KG1 (cell line): ENCODE measurements at regions not wholly inside any gene's neighbourhood (a gene's known extent, or its start where the extent isn't known, plus 50 kb on each side); places are given as distances from the start of the nearest gene placed in this dataset.

ENCODE experiments used
- DNase-seq: peaks from one replicate; lab custom pipeline; 2025; lab: John Stamatoyannopoulos, UW

- no peak for DNase-seq
These were observed 712.8 kb downstream of the CDH8 start for GRCh38 chr16:61323456-61323855.

- no peak for DNase-seq
These were observed 715.4 kb downstream of the CDH8 start for GRCh38 chr16:61320791-61321190.

DNA sequence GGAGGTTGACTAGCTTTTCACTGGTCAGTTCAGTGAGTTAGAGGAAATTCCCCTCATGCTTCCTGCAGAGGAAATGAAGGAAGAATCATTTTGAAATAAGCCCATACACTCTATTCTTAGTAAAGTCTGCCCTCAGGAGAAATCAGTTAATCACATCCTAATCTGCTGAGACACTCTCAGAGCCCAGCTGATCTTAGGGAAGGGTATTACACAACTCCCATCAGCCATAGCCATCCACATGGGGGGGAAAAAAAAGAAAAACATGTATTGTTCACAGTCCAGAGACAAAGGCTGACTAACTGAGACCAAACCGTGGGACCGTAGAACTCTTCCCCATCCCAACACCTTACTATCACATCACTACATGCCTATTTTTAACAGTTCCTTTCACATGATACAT lies 722.3 kb downstream of the CDH8 start:
- DNase-seq, result no peak

DNA sequence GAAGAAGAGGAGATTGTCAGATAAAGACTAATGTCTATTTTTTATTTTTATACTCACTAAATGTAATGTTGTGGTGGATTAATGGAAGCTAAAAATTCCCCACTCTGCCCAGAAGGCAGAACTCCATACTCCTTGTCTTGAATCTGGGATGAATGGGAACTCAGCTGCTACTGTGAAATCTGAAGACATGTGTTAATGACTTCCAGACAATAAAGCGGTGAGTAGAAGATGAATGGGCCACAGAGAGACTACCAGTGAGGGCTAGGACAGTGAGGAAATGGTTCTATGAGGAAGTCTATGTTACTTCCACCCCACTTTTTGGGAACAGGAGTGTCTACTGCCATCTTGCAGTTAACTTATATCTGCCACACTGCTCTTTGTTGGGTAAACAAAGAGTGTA lies 726.9 kb downstream of the CDH8 start:
- DNase-seq, result no peak

DNA sequence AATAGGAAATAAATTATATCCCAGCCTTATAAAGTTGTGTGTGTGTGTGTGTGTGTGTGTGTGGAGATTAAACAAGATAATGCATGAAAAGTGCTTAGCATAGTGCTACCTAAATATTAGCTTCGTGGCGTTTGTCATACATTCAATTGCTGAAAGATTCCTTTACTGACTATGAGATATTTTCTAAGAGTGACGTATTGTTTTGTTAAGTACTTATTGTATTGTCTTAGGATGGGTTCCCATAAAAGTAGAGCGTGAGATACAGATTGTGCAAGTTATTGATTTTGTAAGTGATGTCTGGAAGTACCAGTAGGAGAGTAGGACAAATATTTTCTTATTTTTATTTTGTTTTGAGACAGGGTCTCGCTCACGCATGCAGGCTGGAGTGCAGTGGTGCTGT lies 730.0 kb downstream of the CDH8 start:
- DNase-seq, result no peak

DNA sequence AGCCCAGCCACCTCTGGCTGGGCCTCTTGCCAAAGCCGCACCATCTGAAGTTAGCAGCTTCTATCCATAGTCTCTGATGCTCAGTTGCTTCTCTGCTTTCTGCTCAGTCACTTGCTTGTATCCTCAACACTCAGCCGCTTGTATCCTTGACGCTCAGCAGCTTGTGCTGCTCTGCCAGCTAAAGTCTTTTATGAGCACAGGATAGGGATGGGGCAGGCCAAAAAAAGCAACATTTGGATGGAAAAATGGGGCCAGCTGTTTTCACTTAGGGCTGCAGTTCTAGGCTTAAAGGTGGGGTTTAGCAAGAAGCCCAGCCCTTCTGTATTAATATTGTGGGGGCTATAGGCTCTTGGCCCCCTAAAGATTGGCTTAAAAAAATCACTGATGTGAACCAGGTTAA lies 739.4 kb downstream of the CDH8 start:
- DNase-seq, result no peak

GRCh38 chr16:61296305-61296704 lies 739.9 kb downstream of the CDH8 start:
- DNase-seq, result no peak

GRCh38 chr16:61295311-61295710 lies 740.9 kb downstream of the CDH8 start:
- no peak for DNase-seq

GRCh38 chr16:61289141-61289540 lies 747.1 kb downstream of the CDH8 start:
- DNase-seq, result no peak

GRCh38 chr16:61277849-61278248 lies 758.4 kb downstream of the CDH8 start:
- no peak for DNase-seq

DNA sequence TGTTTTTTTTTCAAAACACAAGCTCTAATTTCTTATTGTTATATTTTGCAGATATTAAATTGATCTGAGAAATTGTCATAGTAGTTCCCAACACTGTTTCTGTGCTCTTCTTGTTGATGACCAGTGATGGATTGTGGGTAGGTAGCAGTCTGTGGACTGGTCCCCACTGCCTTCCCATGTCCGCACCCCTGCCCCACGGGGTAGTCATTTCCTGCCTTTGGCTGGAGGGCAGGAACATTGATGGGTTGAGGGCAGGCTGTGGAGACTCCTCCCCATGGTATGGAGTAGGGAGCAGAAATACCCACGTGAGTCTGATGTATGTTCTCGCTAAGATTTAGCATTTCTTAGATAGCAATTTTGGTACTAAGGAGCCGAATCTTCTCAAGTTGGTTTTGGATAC lies 762.0 kb downstream of the CDH8 start:
- DNase-seq, result no peak

- no peak for DNase-seq
These were observed 765.5 kb downstream of the CDH8 start for GRCh38 chr16:61270726-61271125.

DNA sequence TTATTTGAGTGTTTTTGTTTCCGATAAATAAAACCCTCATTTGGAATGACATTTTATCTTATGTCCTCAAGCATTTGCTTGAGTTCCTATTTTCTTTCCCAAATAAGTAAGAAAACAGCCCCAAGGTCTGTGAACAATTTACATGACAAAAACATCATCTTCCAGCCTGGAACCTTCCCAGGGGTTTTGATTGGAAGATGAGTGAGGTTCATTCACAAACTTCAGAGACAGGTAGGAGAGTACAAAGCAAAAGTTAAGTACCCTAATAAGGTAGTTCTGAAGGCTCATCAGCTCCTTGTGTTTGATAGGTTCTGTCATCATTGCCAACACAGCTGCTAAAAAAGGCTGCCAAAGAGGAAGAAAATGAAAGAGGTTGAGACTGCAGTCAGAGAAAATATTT lies 772.8 kb downstream of the CDH8 start:
- no peak for DNase-seq

DNA sequence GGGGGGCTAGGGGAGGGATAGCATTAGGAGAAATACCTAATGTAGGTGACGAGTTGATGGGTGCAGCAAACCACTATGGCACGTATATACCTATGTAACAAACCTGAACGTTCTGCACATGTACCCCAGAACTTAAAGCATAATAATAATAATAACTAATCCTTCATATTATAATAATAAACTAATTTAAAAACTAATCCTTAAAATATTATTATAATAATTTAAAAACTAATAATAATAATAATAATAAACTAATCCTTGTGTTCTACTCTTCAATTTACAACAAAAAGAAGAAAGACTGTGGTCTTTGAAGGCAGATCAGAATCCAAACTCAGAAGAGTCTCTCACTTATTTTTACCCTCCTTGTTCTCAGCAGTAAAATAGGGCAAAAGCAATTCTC lies 774.9 kb downstream of the CDH8 start:
- DNase-seq, result no peak

DNA sequence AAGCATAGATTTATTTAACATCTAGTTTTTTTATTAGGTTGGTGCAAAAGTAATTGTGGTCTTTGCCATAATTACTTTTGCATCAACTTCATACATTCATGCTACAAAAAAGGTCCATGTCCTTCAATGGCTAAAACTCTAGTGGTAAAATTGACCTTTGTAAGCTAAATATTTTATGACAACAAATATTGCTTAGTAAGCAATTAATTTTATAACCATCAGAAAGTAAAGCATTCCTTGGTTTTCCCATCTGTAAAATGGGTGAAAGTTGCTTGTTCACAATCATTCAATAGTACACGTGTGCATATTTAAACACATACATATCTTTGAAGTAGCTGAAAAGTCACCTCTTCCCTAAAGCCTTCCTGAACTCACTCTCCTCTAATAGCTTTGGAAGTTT lies 789.6 kb downstream of the CDH8 start:
- DNase-seq, result no peak

- no peak for DNase-seq
These were observed 792.3 kb downstream of the CDH8 start for GRCh38 chr16:61243954-61244353.

GRCh38 chr16:61237884-61238485 lies 798.3 kb downstream of the CDH8 start:
- no peak for DNase-seq

DNA sequence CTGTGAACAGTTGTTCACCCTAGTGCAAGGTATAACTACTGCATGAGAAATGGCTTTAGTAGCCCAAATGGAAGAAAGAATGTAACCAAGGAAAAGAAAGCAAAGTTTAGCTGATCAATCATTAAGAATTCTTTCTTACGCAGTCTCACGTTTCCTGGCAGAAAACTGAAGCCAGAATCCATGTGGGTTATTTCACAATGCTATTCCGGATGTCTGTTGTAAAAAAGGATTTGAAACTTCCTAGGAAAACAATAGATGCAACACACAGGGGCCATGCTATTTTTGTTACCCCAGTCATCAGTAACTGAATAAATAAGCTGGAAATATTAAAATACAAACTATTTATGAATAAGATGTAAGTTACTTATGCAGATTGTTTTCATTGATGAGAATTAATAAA lies 802.5 kb downstream of the CDH8 start:
- no peak for DNase-seq

DNA sequence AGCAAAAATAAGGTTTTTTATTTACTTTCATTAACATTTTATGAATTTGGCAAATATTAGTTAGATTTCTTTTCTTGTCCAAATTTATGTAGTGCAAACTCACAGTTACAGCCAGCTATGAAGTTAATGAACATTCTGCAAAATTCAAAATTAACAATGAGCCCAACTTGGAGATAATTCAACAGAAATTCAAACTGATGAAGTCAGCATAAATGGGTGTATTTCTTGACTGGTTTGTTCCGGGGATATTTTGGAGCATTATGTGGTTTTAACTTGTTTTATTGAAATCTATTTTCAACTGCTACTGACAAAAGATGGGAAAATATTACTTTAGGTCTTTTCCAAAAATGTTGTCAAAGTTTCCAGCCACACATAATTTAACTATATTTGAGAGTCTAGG lies 807.9 kb downstream of the CDH8 start:
- no peak for DNase-seq

GRCh38 chr16:61215605-61216004 lies 820.6 kb downstream of the CDH8 start:
- no peak for DNase-seq

- DNase-seq, result no peak
These were observed 821.5 kb downstream of the CDH8 start for GRCh38 chr16:61214780-61215179.

GRCh38 chr16:61210076-61210475 lies 826.2 kb downstream of the CDH8 start:
- DNase-seq, result no peak

- no peak for DNase-seq
These were observed 841.2 kb downstream of the CDH8 start for GRCh38 chr16:61195006-61195405.

GRCh38 chr16:61194573-61194972 lies 841.7 kb downstream of the CDH8 start:
- no peak for DNase-seq

DNA sequence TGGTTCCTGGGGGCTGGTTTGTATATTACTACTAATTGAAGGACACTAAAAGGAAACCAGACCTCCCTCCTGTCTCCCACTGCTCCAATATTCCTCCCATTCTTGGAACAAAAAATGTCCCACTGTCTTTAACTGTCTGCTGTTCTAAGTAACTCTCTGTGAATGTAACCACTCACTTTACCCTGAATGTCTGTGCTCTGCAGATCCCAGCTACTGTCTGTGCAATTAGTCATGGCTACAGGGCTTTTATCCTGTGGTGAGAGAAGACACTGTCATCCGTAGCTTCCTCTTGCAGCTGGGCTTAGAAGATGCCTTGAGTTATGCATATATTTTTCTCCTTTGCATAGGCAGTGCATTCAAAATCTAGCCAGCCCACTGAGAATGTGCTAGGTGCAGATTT lies 853.8 kb downstream of the CDH8 start:
- no peak for DNase-seq
